ENCODE measurements at regions not wholly inside any gene's neighbourhood (a gene's known extent, or its start where the extent isn't known, plus 50 kb on each side); places are given as distances from the start of the nearest gene placed in this dataset.

- no peak for TF ChIP-seq STAT6 (CRISPR knock-in tag; IDR thresholded peaks at IDR 0.05; ENCODE audit: borderline replicate concordance)
- TF ChIP-seq MAF1 (CRISPR knock-in tag; IDR thresholded peaks at IDR 0.05; ENCODE audit: borderline replicate concordance) = no peak
- TF ChIP-seq PTBP1 (IDR thresholded peaks at IDR 0.05; ENCODE audit: low read depth, low read length, poor library complexity, severe bottlenecking) = no peak
- no peak for TF ChIP-seq PHB2 (IDR thresholded peaks at IDR 0.05; ENCODE audit: partially characterized antibody)
- TF ChIP-seq SPEN (CRISPR knock-in tag; IDR thresholded peaks at IDR 0.05; ENCODE audit: low read depth) = no peak
- TF ChIP-seq ZNF567 (CRISPR knock-in tag; IDR thresholded peaks at IDR 0.05; ENCODE audit: borderline replicate concordance) = no peak
Observed at GRCh38 chr11:116085031-116085635, 580.9 kb upstream of the CADM1 start (continued).

GRCh38 chr11:116084511-116084910 is 580.3 kb upstream of the CADM1 start:
- ChIA-PET POLR2A (no interaction called here), CTCF (ENCODE audit: low intra/inter-chr PET ratio, low total read pairs) (no interaction called here)
- intact Hi-C loops (cut with micrococcal nuclease; ENCODE audit: unreplicated experiment) (no loop called here), in situ Hi-C loops (cut with HindIII; ENCODE audit: extremely low pct_ligation_motif_present, low pct_unique_long_range_greater_than_20kb) (no loop called here)
- H3K4me3 ChIP-seq (replicated peaks in 1 of 3; ENCODE audit: insufficient read depth in 1 of 3, low read depth in 2 of 3, low read length in 3 of 3) = no peak overlapping the region
- no peaks in the 10 kb centered on the region for H3K9me3 ChIP-seq (ENCODE audit: low read length)
- no peak overlapping the region for H3K9ac ChIP-seq (ENCODE audit: insufficient read depth, low read depth, low read length)
- no peaks in the 10 kb centered on the region for H3K79me2 ChIP-seq (ENCODE audit: insufficient read depth, low read length)
- H3K27me3 ChIP-seq (ENCODE audit: control insufficient read depth in 1 of 2, insufficient read depth in 2 of 2, low read length in 2 of 2) = peaks cover 2 to 23% of the 10 kb centered on the region in 2 experiments; a peak in 4 of 5 replicates
- FAIRE-seq (no peak), ATAC-seq (no peak), DNase-seq (ENCODE audit: low spot score) (no peak)
- 2% methylated on average over 6 of the region's 6 CpGs for WGBS (ENCODE audit: low lambda C conversion rate)
- H2AFZ ChIP-seq (ENCODE audit: low read length) = no peak overlapping the region
- H3K4me2 ChIP-seq (ENCODE audit: low read depth, low read length) = no peak overlapping the region
- no peaks in the 10 kb centered on the region for H3K36me3 ChIP-seq (replicated peaks in 1 of 2; ENCODE audit: control insufficient read depth in 1 of 2, insufficient read depth in 2 of 2, low read length in 2 of 2)
- H4K20me1 ChIP-seq (ENCODE audit: insufficient read depth, low read length) = no peaks in the 10 kb centered on the region
- no peaks in the 10 kb centered on the region for H3K4me1 ChIP-seq (ENCODE audit: insufficient read depth, low read length)
- BruUV-seq (replicated peaks) = no TSS peak
- H3K27ac ChIP-seq (ENCODE audit: extremely low read length, insufficient read depth, low read length) = no peak overlapping the region
- TF ChIP-seq NCOA5 (CRISPR knock-in tag; IDR thresholded peaks at IDR 0.05) = no peak
- no peak for TF ChIP-seq MLXIP (CRISPR knock-in tag; IDR thresholded peaks at IDR 0.05; ENCODE audit: borderline replicate concordance)
- TF ChIP-seq PITX1 (CRISPR knock-in tag; IDR thresholded peaks at IDR 0.05) = no peak
- no peak for TF ChIP-seq ZNF747 (CRISPR knock-in tag; IDR thresholded peaks at IDR 0.05; ENCODE audit: borderline replicate concordance)
- no peak for TF ChIP-seq ZNF550 (CRISPR knock-in tag; IDR thresholded peaks at IDR 0.05; ENCODE audit: borderline replicate concordance)
- TF ChIP-seq, protein P1, sequence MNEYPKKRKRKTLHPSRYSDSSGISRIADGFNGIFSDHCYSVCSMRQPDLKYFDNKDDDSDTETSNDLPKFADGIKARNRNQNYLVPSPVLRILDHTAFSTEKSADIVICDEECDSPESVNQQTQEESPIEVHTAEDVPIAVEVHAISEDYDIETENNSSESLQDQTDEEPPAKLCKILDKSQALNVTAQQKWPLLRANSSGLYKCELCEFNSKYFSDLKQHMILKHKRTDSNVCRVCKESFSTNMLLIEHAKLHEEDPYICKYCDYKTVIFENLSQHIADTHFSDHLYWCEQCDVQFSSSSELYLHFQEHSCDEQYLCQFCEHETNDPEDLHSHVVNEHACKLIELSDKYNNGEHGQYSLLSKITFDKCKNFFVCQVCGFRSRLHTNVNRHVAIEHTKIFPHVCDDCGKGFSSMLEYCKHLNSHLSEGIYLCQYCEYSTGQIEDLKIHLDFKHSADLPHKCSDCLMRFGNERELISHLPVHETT (CRISPR knock-in tag; conservative IDR thresholded peaks at IDR 0.05) = no peak
- no peak for TF ChIP-seq NR1H2 (CRISPR knock-in tag; IDR thresholded peaks at IDR 0.05; ENCODE audit: borderline replicate concordance, low read depth)

All from HepG2 (cell line).